Stimulated activated CD4-positive, alpha-beta T cell treated with anti-CD3 and anti-CD28 coated beads, Interleukin-1b, Interleukin-23, amount 100 ng/mL, for 1 hour (primary cell): ENCODE measurements at regions not wholly inside any gene's neighbourhood (a gene's known extent, or its start where the extent isn't known, plus 50 kb on each side); places are given as distances from the start of the nearest gene placed in this dataset.
"Not testable (repeated sequence)": the region's sequence is repeated elsewhere in the genome, so short reads cannot be mapped to it uniquely, and the experiment has no call there.

Source experiments
- DNase-seq, 2 donors: peaks; one replicate each; pipeline ENCODE4 v3.0.0-alpha.2; 2020; ENCODE audit warnings: low read depth in 2 of 2

- DNase-seq = no peak
Measured at GRCh38 chr2:7525746-7526145, 608.5 kb downstream of the RNF144A start.

DNA sequence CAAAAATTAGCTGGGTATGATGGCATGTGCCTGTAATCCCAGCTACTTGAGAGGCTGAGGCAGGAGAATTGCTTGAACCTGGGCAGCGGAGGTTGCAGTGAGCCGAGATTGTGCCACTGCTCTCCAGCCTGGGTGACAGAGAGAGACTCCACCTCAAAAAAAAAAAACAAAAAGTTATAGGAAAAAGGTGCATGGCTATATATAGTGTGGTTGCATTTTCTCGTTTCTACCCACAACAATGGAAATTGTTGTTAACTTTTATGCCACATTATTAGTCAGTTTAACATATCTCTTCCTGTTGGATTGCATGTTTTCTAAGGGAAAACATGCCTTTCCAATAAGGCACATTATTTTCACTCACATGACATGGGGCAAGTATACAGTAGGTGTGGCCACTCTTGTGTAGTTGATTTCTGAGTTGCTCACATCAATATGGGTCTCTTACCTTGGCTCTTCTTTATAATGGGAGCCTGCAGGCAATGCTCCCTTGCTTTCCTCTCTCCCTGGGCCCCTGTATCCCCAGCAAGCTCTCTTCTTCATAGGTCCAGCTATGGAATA lies 610.0 kb downstream of the RNF144A start:
- DNase-seq = no peak

- DNase-seq = no peak
Measured at GRCh38 chr2:7530001-7530400, 612.8 kb downstream of the RNF144A start.

DNA sequence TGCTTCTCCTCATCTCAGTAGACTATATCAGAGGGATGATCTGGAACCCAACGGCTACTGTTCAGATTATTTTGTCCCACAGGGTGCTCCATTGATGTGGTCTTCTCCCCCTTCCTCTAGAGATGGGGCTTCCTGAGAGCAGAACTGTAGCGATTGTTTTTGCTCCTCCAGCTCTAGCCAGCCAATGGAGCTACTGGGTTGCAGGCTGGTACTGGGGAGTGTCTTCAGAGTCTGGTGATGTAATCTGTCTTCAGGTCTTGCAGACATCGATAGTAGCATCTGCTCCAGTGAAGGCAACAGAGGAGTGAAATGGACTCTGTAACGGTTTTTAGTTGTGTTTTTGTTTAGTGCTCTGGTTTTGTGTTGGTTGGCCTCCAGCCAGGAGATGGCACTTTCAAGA lies 621.9 kb downstream of the RNF144A start:
- no peak for DNase-seq

DNA sequence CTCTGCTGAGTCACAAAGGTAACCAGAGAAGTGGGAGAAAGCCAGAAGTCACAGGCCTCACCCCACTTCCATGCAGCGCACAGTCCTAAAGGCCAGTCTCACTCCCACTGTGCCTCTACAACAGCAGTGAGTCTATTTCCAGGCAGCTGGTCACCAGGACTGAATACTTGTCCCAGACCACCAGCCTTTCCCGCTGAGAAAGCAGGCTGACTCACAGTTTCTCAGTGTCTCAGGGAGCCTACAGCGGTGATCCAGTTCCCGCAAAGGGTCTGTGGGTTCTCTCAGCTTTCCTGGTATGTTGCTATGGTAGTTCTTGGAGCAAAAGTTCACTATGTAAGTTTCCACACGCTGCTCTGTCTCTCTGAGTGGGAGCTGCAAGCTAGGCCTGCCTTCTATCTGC lies 622.5 kb downstream of the RNF144A start:
- no peak for DNase-seq

DNA sequence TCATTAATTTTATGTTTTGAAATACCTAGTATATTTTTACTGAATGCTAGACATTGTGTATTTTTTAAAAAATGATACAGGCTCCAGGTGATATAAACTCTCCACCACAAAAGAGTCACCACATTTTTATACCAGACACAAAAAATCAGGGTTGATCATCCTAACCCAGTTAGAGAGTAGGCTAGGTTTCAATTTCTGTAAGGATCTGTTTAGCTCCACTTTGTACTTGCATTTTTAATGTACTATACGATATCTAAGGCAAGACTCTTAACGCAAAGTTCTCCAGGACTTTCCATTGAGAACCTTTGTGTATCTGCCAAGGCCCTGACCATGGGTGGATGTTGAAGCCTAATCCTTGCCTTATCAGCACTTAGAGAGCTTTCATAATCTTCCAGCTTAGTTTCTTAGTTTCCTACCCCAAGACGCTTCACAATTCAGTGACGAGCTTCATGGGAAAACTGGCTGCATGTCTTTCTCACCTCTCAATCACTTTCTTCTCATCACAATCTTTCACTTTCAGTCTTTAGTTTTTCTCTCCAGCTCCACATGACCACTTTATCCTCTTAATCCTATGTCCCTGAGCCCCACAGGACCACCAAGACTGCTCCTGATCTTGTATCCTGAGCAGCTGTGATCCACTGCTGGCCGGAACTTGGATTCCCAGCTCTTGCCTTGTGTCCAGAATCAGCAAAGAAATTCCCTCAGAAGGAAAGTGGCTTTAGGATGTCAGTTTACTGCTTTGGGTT lies 635.8 kb downstream of the RNF144A start:
- no peak for DNase-seq

DNA sequence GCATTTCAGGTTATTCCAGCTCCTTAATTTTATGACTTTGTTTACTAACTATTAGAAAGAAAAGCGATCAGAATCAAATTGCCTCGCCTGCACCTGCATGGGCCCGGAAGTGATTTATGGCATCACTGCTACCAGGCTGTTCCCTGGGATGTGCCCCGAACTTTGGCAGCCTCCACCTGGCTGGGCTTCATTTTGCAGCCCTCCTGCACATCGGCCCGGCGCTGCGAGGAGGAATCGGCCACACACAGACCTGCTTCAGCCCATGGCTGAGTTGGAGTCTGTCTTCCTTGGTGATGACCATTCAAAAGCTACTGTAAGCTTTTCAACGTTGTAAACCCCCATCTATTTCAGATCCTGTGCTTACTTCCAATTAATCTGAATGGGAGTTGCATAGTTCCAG lies 638.0 kb downstream of the RNF144A start:
- DNase-seq = no peak

DNA sequence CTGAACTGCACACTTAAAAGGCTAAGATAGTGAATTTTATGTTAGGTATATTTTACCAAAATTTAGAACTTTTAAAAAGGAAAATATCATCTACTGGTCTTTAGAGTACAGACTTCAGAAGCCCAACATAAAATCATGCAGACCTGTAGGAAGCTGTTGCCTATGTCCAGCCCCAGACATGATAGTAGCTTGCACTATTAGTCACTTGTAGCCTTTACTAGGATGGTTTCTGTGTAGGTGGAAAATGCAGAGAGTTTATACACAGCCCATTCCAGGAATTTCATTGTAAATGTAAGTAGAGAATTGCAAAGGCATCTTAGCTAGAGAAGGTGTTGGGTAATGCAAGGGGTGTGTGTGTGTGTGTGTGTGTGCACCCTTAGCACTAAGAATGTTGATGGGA lies 640.2 kb downstream of the RNF144A start:
- no peak for DNase-seq

DNA sequence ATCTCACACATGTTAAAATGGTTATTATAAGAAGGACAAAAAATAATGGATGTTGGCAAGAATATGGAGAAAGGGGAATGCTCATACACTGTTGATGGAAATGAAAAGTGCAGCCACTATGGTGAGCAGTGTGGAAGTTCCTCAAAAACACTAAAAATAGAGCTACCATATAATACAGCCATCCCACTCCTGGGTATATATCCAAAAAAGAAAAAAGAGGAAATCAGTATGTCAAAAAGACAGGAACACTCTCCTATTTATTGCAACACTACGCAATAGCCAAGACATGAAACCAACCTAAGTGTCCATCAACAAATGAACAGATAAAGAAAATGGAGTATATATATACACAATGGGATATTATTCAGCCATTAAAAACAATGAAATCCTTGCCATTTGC lies 642.6 kb downstream of the RNF144A start:
- no peak for DNase-seq

DNA sequence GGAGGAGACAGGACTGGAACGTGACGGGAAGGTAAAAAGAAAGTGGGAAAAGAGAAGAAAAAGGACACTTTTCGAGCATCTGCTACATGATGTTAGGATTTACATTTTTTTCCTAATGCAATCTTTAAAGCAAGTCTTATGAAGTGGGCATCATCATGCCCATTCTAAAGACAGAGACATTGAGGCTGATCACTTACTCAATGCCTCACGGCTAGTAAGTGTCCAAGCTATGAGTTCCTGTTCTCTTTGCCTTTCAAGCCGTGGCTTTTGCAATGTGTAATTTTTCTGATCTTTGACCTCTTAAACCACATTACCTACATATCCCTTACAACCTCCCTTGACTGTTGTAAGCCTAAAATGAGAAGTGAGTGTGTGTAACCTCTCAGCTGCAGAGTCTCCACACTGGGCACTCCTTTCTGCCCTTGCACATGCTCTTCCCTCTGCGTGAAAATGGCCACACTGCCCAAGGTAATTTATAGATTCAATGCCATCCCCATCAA lies 649.2 kb downstream of the RNF144A start:
- no peak for DNase-seq

- not testable (repeated sequence) for DNase-seq
Measured at GRCh38 chr2:7567116-7567515, 649.9 kb downstream of the RNF144A start.

DNA sequence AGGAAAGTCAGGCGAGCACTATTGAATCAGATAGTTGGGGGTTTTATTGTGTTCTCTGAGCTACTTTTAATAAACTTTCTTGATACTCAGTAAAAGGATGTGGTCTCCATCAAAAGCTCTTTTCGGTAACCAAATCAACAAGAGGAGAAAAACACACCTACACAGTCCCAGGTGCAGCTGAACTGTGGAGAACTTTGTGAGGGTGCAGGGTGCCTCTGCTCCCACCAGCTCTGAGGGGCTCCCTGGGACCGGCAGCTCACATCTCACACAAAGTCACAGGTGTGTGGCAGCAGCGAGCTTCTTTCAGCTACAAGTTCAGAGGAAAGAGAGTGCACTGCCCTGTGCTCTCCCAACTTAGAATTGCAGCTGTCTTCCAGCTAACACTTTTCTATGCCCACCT lies 650.4 kb downstream of the RNF144A start:
- no peak for DNase-seq

DNA sequence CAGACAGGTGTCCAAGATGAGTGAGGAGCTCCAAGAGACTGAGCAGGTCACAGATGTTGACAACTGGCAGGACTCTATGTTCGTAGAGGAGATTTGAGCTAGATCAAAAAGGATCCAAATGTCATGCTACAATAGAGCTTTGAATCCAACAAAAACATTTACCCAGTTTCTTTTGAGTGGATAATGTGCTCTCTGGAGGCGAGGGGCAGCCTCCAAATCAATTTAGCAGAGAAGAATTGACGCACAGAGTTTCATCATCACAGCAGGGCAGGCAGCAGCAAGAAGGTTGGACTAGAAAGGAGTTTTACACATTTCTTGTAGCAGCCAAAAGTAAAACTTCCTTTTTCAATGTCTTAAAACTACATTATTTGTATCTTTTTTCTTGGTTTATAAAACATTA lies 653.0 kb downstream of the RNF144A start:
- no peak for DNase-seq

DNA sequence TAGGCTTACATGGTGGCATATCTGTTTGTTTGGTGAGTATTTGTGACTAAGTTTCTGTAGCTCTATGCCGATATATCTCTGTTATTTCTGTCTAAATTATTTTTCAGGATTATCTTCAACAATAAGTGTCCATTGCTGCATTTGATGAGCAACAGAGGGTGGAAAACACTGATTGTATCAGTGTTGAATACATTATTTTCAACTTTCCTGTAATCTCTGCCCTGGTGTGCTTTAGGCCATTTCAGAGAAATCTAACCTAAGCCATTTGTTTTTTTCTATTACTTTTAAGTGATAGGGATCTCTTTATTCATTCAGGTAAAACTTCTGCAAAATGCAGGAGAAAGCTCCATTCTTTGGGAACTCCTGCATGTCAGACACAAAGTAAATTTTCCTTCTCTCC lies 654.5 kb downstream of the RNF144A start:
- DNase-seq = no peak

DNA sequence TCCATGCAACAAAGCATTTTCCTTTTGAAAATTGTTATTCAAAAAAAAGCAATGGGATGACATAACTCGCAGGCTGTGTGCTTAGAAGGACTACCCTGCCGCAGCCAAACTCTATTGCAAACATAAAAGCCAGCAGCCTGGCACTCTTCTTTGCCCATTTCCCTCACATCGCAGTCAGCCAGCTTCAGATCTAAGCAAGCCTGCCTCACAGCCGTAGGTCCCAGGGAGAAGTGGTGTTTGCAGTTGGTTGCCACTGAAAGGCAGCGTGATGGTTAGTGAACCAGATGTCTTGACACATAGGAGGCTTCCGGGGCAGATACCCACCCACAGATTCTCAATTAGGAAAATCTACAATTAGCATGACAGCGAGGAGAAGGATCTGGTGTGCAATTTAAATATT lies 655.2 kb downstream of the RNF144A start:
- no peak for DNase-seq

- no peak for DNase-seq
Measured at GRCh38 chr2:7573166-7573825, 656.1 kb downstream of the RNF144A start.

DNA sequence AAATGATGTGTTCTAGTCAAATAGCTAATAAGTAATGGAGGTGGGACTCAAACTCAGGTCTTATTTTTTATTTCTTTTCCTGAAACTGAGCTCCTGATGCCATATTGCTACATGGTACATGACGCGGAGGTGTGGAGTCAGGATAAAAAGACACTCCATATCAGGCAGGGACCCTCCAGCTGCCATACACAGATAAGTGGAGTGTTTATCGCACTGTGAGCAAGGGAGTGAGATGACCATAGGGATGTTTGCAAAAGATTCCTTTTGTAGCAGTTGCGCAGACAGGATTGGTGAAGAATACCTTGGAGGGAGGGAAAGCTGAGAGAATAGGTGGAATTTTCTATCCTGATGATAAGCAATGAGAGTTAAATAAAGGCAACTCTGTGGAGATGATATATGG lies 657.2 kb downstream of the RNF144A start:
- DNase-seq = no peak

DNA sequence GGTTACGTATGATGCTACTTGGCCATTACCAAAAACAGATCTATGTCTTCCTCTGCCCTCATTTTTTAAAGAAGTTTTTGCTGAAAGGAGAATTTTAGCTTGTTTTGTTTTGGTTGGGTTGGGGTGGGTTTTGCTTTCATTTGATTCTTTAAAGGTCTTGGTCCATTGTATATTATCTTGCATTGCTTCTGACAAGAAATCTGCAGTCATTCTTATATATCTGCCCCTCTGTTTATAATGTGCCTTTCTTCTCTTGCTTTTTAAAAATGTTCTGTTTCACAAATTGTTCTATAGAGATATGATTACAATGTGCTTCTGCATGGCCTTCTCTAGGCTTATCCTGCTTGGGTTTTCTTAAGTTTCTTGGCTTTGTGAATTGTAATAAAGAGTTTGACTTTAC lies 660.6 kb downstream of the RNF144A start:
- DNase-seq = no peak

DNA sequence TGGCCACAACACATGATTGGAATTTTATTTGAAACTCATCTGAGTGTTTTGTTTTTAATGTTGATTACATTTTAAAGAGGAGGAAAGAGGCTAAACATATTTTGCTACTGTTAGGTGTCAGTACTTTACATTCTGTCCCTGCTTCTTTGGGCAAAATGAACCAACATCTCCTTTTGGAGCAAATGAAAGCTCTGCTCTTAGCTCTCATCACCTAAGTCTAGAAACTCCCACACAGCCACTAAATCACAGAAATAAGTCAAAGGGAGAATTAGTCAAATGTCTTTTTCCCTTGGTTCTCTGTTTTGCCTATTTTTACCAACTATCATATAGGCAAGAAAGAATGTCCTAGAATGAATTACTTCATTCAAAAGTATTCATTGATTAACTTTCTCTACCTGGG lies 666.8 kb downstream of the RNF144A start:
- DNase-seq = no peak

DNA sequence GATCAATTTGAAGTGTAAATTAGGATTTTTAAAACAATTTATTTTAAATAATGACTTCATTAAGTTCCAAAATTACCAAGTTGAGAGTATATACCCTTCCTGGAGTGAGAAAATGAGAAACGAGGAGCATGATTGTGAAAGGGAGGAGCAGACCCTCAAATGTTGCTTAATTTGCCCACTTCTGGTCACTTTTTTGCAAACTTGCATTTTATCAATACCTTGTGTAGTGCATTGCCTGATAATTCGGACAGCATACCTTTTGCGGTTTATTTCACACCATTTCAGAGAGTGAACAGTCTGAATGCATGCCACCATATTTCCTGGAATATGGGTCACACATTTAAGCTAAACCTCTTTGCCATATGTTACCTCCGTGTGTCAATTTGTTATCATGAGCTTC lies 669.7 kb downstream of the RNF144A start:
- DNase-seq = no peak

DNA sequence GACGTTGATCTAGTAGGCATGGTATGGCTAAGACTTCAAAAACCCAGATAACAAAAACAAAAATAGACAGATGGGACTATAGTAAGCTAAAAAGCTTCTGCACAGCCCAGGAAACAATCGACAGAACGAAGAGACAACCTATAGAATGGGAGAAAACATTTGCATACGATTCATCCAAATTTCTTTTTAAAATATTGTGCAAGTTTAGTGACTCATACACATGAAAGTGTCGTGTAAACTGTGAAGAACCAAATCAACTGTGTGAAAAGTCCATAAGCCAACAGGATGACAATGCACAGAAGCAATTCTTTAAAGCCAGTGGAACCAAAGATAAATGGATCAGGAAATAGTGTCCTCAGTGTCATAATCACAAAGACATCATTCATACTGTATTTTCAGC lies 671.1 kb downstream of the RNF144A start:
- no peak for DNase-seq

GRCh38 chr2:7592618-7593140 lies 675.5 kb downstream of the RNF144A start:
- no peak for DNase-seq

GRCh38 chr2:7593360-7593759 lies 676.1 kb downstream of the RNF144A start:
- no peak for DNase-seq
